Hepatocyte (in vitro differentiated cells): ENCODE measurements at regions not wholly inside any gene's neighbourhood (a gene's known extent, or its start where the extent isn't known, plus 50 kb on each side); places are given as distances from the start of the nearest gene placed in this dataset.

ENCODE experiments used
- EZH2phosphoT487 ChIP-seq: fragments of 200-600 bp; sonication (generic); IDR thresholded peaks from one replicate; pipeline ENCODE4 v1.6.1; 2018; ENCODE audit warnings: antibody characterized with exemption, mild to moderate bottlenecking, low read depth, moderate library complexity; ENCODE audit not compliant: unreplicated experiment, severe bottlenecking
- TF ChIP-seq, protein P1 (sequence below): fragments of 200-600 bp; sonication (generic); IDR thresholded peaks from 2 replicates; pipeline ENCODE4 v1.5.1; 2016; ENCODE audit warnings: antibody characterized with exemption, mild to moderate bottlenecking; ENCODE audit not compliant: poor library complexity

DNA sequence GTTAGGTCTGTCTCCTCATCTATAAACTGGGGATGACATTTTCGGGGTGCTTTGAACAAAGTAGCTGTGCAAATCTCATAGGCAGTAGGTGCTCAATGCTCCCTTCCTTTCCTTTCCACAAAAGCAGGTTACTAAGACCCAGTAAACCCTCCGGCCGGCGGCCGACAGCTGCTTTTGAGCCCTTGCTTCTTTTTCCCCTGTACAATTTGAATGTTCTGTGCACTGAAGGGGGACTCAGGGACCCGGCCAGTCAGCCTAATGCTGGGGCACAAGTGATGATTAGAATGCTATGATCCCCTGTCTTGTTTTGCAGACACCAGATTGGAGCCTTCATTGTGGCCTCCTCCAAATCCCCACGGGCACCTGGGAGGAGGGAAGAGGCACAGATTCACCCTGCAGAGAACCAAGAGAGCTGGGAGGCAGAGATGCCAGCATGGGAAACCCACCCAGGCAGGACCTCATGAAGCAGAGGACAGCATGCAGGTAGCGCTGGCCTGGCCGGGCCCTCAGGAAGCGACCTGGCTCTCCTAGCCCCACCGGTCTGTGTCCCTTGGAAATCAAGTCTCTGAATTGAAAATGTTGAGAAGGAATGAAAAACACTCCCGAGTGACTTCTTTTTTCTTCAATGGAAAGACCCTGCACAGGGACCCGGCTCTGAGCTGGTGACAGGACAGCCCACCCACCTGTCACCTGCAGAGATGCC, 128.6 kb upstream of the HDAC4 start:
- TF ChIP-seq, protein P1, sequence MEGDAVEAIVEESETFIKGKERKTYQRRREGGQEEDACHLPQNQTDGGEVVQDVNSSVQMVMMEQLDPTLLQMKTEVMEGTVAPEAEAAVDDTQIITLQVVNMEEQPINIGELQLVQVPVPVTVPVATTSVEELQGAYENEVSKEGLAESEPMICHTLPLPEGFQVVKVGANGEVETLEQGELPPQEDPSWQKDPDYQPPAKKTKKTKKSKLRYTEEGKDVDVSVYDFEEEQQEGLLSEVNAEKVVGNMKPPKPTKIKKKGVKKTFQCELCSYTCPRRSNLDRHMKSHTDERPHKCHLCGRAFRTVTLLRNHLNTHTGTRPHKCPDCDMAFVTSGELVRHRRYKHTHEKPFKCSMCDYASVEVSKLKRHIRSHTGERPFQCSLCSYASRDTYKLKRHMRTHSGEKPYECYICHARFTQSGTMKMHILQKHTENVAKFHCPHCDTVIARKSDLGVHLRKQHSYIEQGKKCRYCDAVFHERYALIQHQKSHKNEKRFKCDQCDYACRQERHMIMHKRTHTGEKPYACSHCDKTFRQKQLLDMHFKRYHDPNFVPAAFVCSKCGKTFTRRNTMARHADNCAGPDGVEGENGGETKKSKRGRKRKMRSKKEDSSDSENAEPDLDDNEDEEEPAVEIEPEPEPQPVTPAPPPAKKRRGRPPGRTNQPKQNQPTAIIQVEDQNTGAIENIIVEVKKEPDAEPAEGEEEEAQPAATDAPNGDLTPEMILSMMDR, result no peak
- no peak for TF ChIP-seq EZH2phosphoT487
